Ovary (tissue), 7 donors: ENCODE measurements at regions not wholly inside any gene's neighbourhood (a gene's known extent, or its start where the extent isn't known, plus 50 kb on each side); places are given as distances from the start of the nearest gene placed in this dataset.
A peak's percentile ranks its signal among the peaks of the same experiment; 100 is the strongest.
"Not testable (repeated sequence)": the region's sequence is repeated elsewhere in the genome, so short reads cannot be mapped to it uniquely, and the experiment has no call there.

Experiments
- DNase-seq, 5 donors: peaks; one replicate each; pipeline ENCODE4 v3.0.0-alpha.2; 2019 to 2020
- H3K27ac ChIP-seq, 2 donors: fragments of 200-600 bp; one replicate each; pipeline versions ENCODE4 v1.5.1 to v1.8.0; 2019 to 2022
- H3K27me3 ChIP-seq: fragments of 200-600 bp; one replicate; pipeline ENCODE4 v1.8.0; 2022
- H3K36me3 ChIP-seq: fragments of 200-600 bp; sonication (generic); one replicate; pipeline ENCODE4 v1.5.1; 2019
- H3K4me1 ChIP-seq: one replicate; pipeline ENCODE4 v1.8.1; 2013; ENCODE audit warnings: mild to moderate bottlenecking, moderate library complexity; ENCODE audit not compliant: insufficient read depth
- H3K4me3 ChIP-seq: fragments of 200-600 bp; sonication (generic); one replicate; pipeline ENCODE4 v1.5.1; 2017
- H3K9me3 ChIP-seq, 2 donors: fragments of 200-600 bp in 1 of 2; sonication (generic) in 1 of 2; one replicate each; pipeline versions ENCODE4 v1.5.1 to v1.8.1; 2013 to 2019; ENCODE audit warnings: mild to moderate bottlenecking in 1 of 2, moderate library complexity in 1 of 2
- CTCF ChIP-seq, 3 donors: fragments of 450-650 bp in 2 of 3; fragments of 200-600 bp in 1 of 3; IDR thresholded peaks; one replicate each; pipeline versions ENCODE4 v1.5.1 to v1.8.0; 2016 to 2022; ENCODE audit warnings: antibody characterized with exemption in 3 of 3, mild to moderate bottlenecking in 1 of 3
- EP300 ChIP-seq: sonication (generic); formaldehyde crosslinking; IDR thresholded peaks from one replicate; pipeline ENCODE4 v1.6.1; 2017; ENCODE audit warnings: antibody characterized with exemption
- POLR2A ChIP-seq: fragments of 450-650 bp; IDR thresholded peaks from one replicate; pipeline ENCODE4 v1.6.1; 2017; ENCODE audit warnings: antibody characterized with exemption, mild to moderate bottlenecking, moderate library complexity
- WGBS, 3 donors: extraction: QIAGEN DNeasy Blood & Tissue Kit in 1 of 3; methylation state at CpG; one replicate each; pipeline versions ENCODE4 v1.1.5 to v1.1.7; 2013 to 2017; 5-methylcytosine and 5-hydroxymethylcytosine counted together
- intact Hi-C, 4 donors: fragments of 100-400 bp; cut with DNase I; formaldehyde crosslinking; loops; one replicate each; pipeline versions ENCODE4 v1.11.0 to v1.15.1; 2022 to 2023
- donor health status: DM: no; HTN: no; CAD: no; lungs with moderate emphysema.
- donor health status: DM: no; HTN: no; CAD: no.
- donor health status: Bipolar disorder and iron deficiency.
- donor health status: DM: no; HTN: no; CAD: no.
- donor health status: DM: yes; HTN: yes; CAD: no.

GRCh38 chr2:20949256-20949655, 94.6 kb downstream of the APOB start:
- intact Hi-C loops = no loop called here
- WGBS, 3 donors = 84 to 85% (median 85%) methylated on average over 12 of the region's 12 CpGs
- no peaks in the 10 kb centered on the region for H3K4me1 ChIP-seq
- no peak overlapping the region for H3K4me3 ChIP-seq
- TF ChIP-seq EP300 (no peak), CTCF (IDR thresholded peaks at IDR 0.05) (no peak), POLR2A (no peak)
- H3K27ac ChIP-seq = no peak overlapping the region
- DNase-seq = no peak
- no peaks in the 10 kb centered on the region for H3K36me3 ChIP-seq
- no peaks in the 10 kb centered on the region for H3K9me3 ChIP-seq
- H3K27me3 ChIP-seq = no peaks in the 10 kb centered on the region

- TF ChIP-seq CTCF (IDR thresholded peaks at IDR 0.05) (no peak), POLR2A (no peak), EP300 (no peak)
- Histone ChIP-seq H3K4me1 (no peaks in the 10 kb centered on the region), H3K36me3 (no peaks in the 10 kb centered on the region), H3K9me3 (no peaks in the 10 kb centered on the region), H3K27me3 (no peaks in the 10 kb centered on the region), H3K27ac (no peak overlapping the region), H3K4me3 (no peak overlapping the region)
- intact Hi-C loops = no loop called here
- 75 to 89% (median 84%) methylated on average over 3 of the region's 3 CpGs for WGBS, 3 donors
- DNase-seq = no peak
Observed at GRCh38 chr2:20946468-20946867, 97.4 kb downstream of the APOB start.

GRCh38 chr2:20943721-20944120, 100.2 kb downstream of the APOB start:
- DNase-seq, H3K9me3 ChIP-seq, H3K27ac ChIP-seq, H3K27me3 ChIP-seq, H3K36me3 ChIP-seq, H3K4me1 ChIP-seq, intact Hi-C loops, H3K4me3 ChIP-seq: not testable (repeated sequence)
- 87 to 90% (median 89%) methylated on average over 6 of the region's 6 CpGs for WGBS, 3 donors

- Histone ChIP-seq H3K27ac (no peak overlapping the region), H3K4me3 (no peak overlapping the region), H3K36me3 (no peaks in the 10 kb centered on the region), H3K4me1 (peaks cover 9% of the 10 kb centered on the region), H3K27me3 (no peaks in the 10 kb centered on the region), H3K9me3 (no peaks in the 10 kb centered on the region)
- TF ChIP-seq CTCF (IDR thresholded peaks at IDR 0.05) (no peak), POLR2A (no peak), EP300 (no peak)
- DNase-seq = no peak
- intact Hi-C loops = no loop called here
- 45 to 46% (median 45%) methylated on average over 5 of the region's 5 CpGs for WGBS, 3 donors
Observed at GRCh38 chr2:20942646-20943125, 101.2 kb downstream of the APOB start.

- DNase-seq = no peak
- H3K4me1 ChIP-seq = peaks cover 9% of the 10 kb centered on the region
- no peak for TF ChIP-seq POLR2A
- TF ChIP-seq EP300 = no peak
- no peak for TF ChIP-seq CTCF (IDR thresholded peaks at IDR 0.05)
- no peaks in the 10 kb centered on the region for H3K9me3 ChIP-seq
- no peak overlapping the region for H3K4me3 ChIP-seq
- intact Hi-C loops = no loop called here
- no peaks in the 10 kb centered on the region for H3K36me3 ChIP-seq
- H3K27me3 ChIP-seq = no peaks in the 10 kb centered on the region
- H3K27ac ChIP-seq = peak overlapping the region in 1 of 2 donors; percentile 40
- WGBS, 3 donors = 52 to 68% (median 57%) methylated on average over 7 of the region's 7 CpGs
Observed at GRCh38 chr2:20940856-20941255, 103.0 kb downstream of the APOB start.
